NCI-H2029 (cell line): ENCODE measurements at regions not wholly inside any gene's neighbourhood (a gene's known extent, or its start where the extent isn't known, plus 50 kb on each side); places are given as distances from the start of the nearest gene placed in this dataset.
"Not testable (repeated sequence)": the region's sequence is repeated elsewhere in the genome, so short reads cannot be mapped to it uniquely, and the experiment has no call there.

ENCODE experiments used
- DNase-seq: peaks from one replicate; lab custom pipeline; 2025; lab: John Stamatoyannopoulos, UW

GRCh38 chr5:145101246-145101645 lies 733.9 kb downstream of the PRELID2 start:
- no peak for DNase-seq

- DNase-seq = no peak
Measured at GRCh38 chr5:145090115-145090514, 745.0 kb downstream of the PRELID2 start.

- no peak for DNase-seq
Measured at GRCh38 chr5:145084834-145085233, 750.3 kb downstream of the PRELID2 start.

GRCh38 chr5:145077028-145077427 lies 758.1 kb downstream of the PRELID2 start:
- no peak for DNase-seq

GRCh38 chr5:145076040-145076439 lies 759.1 kb downstream of the PRELID2 start:
- DNase-seq = no peak

- DNase-seq = no peak
Measured at GRCh38 chr5:145072889-145073288, 762.3 kb downstream of the PRELID2 start.

- DNase-seq = no peak
Measured at GRCh38 chr5:145068721-145069120, 766.4 kb downstream of the PRELID2 start.

GRCh38 chr5:145062280-145063062 lies 772.7 kb downstream of the PRELID2 start:
- DNase-seq = no peak

- DNase-seq = no peak
Measured at GRCh38 chr5:145056800-145057199, 778.3 kb downstream of the PRELID2 start.

GRCh38 chr5:145050181-145050580 lies 785.0 kb downstream of the PRELID2 start:
- DNase-seq = no peak

GRCh38 chr5:145044970-145045369 lies 790.2 kb downstream of the PRELID2 start:
- no peak for DNase-seq

- DNase-seq = no peak
Measured at GRCh38 chr5:145028626-145029025, 806.5 kb downstream of the PRELID2 start.

- DNase-seq = no peak
Measured at GRCh38 chr5:145027286-145027685, 807.9 kb downstream of the PRELID2 start.

GRCh38 chr5:145025775-145026174 lies 809.4 kb downstream of the PRELID2 start:
- no peak for DNase-seq

GRCh38 chr5:145015146-145015545 lies 820.0 kb downstream of the PRELID2 start:
- no peak for DNase-seq

- DNase-seq = no peak
Measured at GRCh38 chr5:145014109-145014508, 821.0 kb downstream of the PRELID2 start.

- DNase-seq = no peak
Measured at GRCh38 chr5:145010834-145011233, 824.3 kb downstream of the PRELID2 start.

- no peak for DNase-seq
Measured at GRCh38 chr5:145008876-145009530, 826.1 kb downstream of the PRELID2 start.

- not testable (repeated sequence) for DNase-seq
Measured at GRCh38 chr5:144994356-144994755, 823.7 kb downstream of the KCTD16 start.

GRCh38 chr5:144983101-144983500 lies 812.4 kb downstream of the KCTD16 start:
- no peak for DNase-seq

GRCh38 chr5:144979516-144980264 lies 809.0 kb downstream of the KCTD16 start:
- no peak for DNase-seq

GRCh38 chr5:144972317-144972716 lies 801.6 kb downstream of the KCTD16 start:
- DNase-seq = no peak
